ENCODE measurements at regions not wholly inside any gene's neighbourhood (a gene's known extent, or its start where the extent isn't known, plus 50 kb on each side); places are given as distances from the start of the nearest gene placed in this dataset.

- BruUV-seq (replicated peaks): no TSS peak
- ATAC-seq: no peak
- Histone ChIP-seq H3K9ac (ENCODE audit: low read length) (no peak overlapping the region), H3K9me3 (ENCODE audit: low read length) (no peaks in the 10 kb centered on the region), H3K4me2 (ENCODE audit: low read length) (no peak overlapping the region), H3K79me2 (ENCODE audit: low read length) (no peaks in the 10 kb centered on the region), H3K27ac (ENCODE audit: low read length) (no peak overlapping the region), H3K9me2 (replicated peaks; ENCODE audit: low read length) (no peaks in the 10 kb centered on the region), H3K4me1 (ENCODE audit: insufficient read depth, low read length) (no peaks in the 10 kb centered on the region), H3F3A (ENCODE audit: low read length, unreplicated experiment) (no peaks in the 10 kb centered on the region), H2AFZ (ENCODE audit: low read length) (no peak overlapping the region), H3K27me3 (ENCODE audit: low read length) (no peaks in the 10 kb centered on the region), H4K20me1 (ENCODE audit: low read length) (no peaks in the 10 kb centered on the region), H3K36me3 (ENCODE audit: low read depth, low read length) (no peaks in the 10 kb centered on the region), H3K4me3 (ENCODE audit: low read length) (no peak overlapping the region)
- intact Hi-C loops (cut with micrococcal nuclease): no loop called here
- CTCF ChIA-PET: no interaction called here
- POLR2A ChIA-PET (ENCODE audit: unreplicated experiment): no interaction called here
- TF ChIP-seq EZH2phosphoT487 (IDR thresholded peaks at IDR 0.05; ENCODE audit: borderline replicate concordance, low read length) (no peak), CTCF (conservative IDR thresholded peaks at IDR 0.05; ENCODE audit: low read depth, low read length) (no peak), EZH2 (IDR thresholded peaks at IDR 0.05; ENCODE audit: low read length, unreplicated experiment) (no peak)
- no peak for DNase-seq
These were observed 376.9 kb downstream of the PPP3CA start for GRCh38 chr4:100970414-100970813.

GRCh38 chr4:100969925-100970324 lies 377.4 kb downstream of the PPP3CA start:
- TF ChIP-seq EZH2phosphoT487 (IDR thresholded peaks at IDR 0.05; ENCODE audit: borderline replicate concordance, low read length): no peak
- no peak for TF ChIP-seq EZH2 (IDR thresholded peaks at IDR 0.05; ENCODE audit: low read length, unreplicated experiment)
- TF ChIP-seq CTCF (conservative IDR thresholded peaks at IDR 0.05; ENCODE audit: low read depth, low read length): no peak
- ChIA-PET POLR2A (ENCODE audit: unreplicated experiment) (no interaction called here), CTCF (no interaction called here)
- Histone ChIP-seq H3K9me3 (ENCODE audit: low read length) (no peaks in the 10 kb centered on the region), H3K4me3 (ENCODE audit: low read length) (no peak overlapping the region), H2AFZ (ENCODE audit: low read length) (no peak overlapping the region), H3F3A (ENCODE audit: low read length, unreplicated experiment) (no peaks in the 10 kb centered on the region), H3K4me1 (ENCODE audit: insufficient read depth, low read length) (no peaks in the 10 kb centered on the region), H3K27ac (ENCODE audit: low read length) (no peak overlapping the region), H3K4me2 (ENCODE audit: low read length) (no peak overlapping the region), H3K79me2 (ENCODE audit: low read length) (no peaks in the 10 kb centered on the region), H3K9me2 (replicated peaks; ENCODE audit: low read length) (no peaks in the 10 kb centered on the region), H3K36me3 (ENCODE audit: low read depth, low read length) (no peaks in the 10 kb centered on the region), H3K9ac (ENCODE audit: low read length) (no peak overlapping the region), H4K20me1 (ENCODE audit: low read length) (no peaks in the 10 kb centered on the region), H3K27me3 (ENCODE audit: low read length) (no peaks in the 10 kb centered on the region)
- intact Hi-C loops (cut with micrococcal nuclease): no loop called here
- no TSS peak for BruUV-seq (replicated peaks)
- no peak for ATAC-seq
- no peak for DNase-seq

DNA sequence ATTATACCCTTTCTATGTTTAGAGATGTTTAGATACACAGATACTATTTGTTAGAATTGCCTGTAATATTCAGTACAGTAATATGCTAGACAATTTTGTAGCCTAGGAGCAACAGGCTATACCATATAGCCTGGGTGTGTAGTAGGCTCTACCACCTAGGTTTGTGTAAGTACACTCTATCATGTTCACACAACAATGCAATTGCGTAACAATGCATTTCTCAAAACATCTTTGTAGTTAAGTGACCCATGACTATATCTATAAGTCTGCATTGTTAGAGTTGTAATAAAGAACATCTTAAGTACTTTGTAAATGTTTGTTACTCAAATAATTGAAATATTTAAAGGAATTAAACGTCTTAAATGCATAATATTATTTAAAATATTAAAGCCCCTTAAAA lies 379.3 kb downstream of the PPP3CA start:
- Histone ChIP-seq H3K4me1 (ENCODE audit: insufficient read depth, low read length) (no peaks in the 10 kb centered on the region), H3K9me3 (ENCODE audit: low read length) (no peaks in the 10 kb centered on the region), H3F3A (ENCODE audit: low read length, unreplicated experiment) (no peaks in the 10 kb centered on the region), H2AFZ (ENCODE audit: low read length) (no peak overlapping the region), H3K9ac (ENCODE audit: low read length) (no peak overlapping the region), H4K20me1 (ENCODE audit: low read length) (no peaks in the 10 kb centered on the region), H3K9me2 (replicated peaks; ENCODE audit: low read length) (no peaks in the 10 kb centered on the region), H3K79me2 (ENCODE audit: low read length) (no peaks in the 10 kb centered on the region), H3K4me2 (ENCODE audit: low read length) (no peak overlapping the region), H3K36me3 (ENCODE audit: low read depth, low read length) (no peaks in the 10 kb centered on the region), H3K27ac (ENCODE audit: low read length) (no peak overlapping the region), H3K4me3 (ENCODE audit: low read length) (no peak overlapping the region), H3K27me3 (ENCODE audit: low read length) (no peaks in the 10 kb centered on the region)
- DNase-seq: no peak
- ChIA-PET CTCF (no interaction called here), POLR2A (ENCODE audit: unreplicated experiment) (no interaction called here)
- BruUV-seq (replicated peaks): no TSS peak
- TF ChIP-seq CTCF (conservative IDR thresholded peaks at IDR 0.05; ENCODE audit: low read depth, low read length): no peak
- no peak for TF ChIP-seq EZH2 (IDR thresholded peaks at IDR 0.05; ENCODE audit: low read length, unreplicated experiment)
- TF ChIP-seq EZH2phosphoT487 (IDR thresholded peaks at IDR 0.05; ENCODE audit: borderline replicate concordance, low read length): no peak
- intact Hi-C loops (cut with micrococcal nuclease): no loop called here
- no peak for ATAC-seq
